SK-N-SH treated with all-trans-retinoic acid at 6 μM for 48 hours (cell line): ENCODE measurements at regions not wholly inside any gene's neighbourhood (a gene's known extent, or its start where the extent isn't known, plus 50 kb on each side); places are given as distances from the start of the nearest gene placed in this dataset.

Experiments used
- TOX ChIP-seq: fragments of 250-450 bp; sonication (Bioruptor Pico); IDR thresholded peaks from 2 replicates; pipeline ENCODE4 v1.8.0; 2021; ENCODE audit warnings: mild to moderate bottlenecking, moderate library complexity, borderline replicate concordance
- ZFP30 ChIP-seq: fragments of 450-650 bp; formaldehyde crosslinking; IDR thresholded peaks from 2 replicates; pipeline ENCODE4 v1.5.0; 2022; ENCODE audit warnings: mild to moderate bottlenecking, moderate library complexity

GRCh38 chr1:65512967-65513780 is 92.7 kb downstream of the LEPR start:
- TF ChIP-seq TOX, result no peak
- no peak for TF ChIP-seq ZFP30 (CRISPR knock-in tag)
